Ecto neural progenitor cell (in vitro differentiated cells): ENCODE measurements at regions not wholly inside any gene's neighbourhood (a gene's known extent, or its start where the extent isn't known, plus 50 kb on each side); places are given as distances from the start of the nearest gene placed in this dataset.

Experiments used
- DNase-seq: peaks from one replicate; pipeline ENCODE4 v3.0.0-alpha.2; 2018; ENCODE audit warnings: low spot score

DNA sequence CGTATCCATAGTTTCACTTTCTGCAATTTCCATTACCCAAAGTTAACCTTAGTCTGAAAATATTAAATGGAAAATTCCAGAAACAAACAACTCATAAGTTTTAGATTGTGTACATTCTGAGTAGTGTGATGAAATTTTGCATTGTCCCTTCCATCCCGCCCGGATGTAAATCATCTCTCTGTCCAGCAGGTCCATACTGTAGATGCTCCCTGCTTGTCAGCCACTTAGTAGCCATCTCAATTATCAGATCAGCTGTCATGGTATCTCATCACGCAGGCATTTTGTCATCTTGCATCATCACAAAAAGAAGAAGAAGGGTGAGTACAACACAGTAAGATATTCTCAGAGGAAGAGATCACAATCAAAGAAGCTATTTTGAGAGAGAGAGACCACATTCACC, 185.0 kb upstream of the STK17B start:
- DNase-seq = no peak

DNA sequence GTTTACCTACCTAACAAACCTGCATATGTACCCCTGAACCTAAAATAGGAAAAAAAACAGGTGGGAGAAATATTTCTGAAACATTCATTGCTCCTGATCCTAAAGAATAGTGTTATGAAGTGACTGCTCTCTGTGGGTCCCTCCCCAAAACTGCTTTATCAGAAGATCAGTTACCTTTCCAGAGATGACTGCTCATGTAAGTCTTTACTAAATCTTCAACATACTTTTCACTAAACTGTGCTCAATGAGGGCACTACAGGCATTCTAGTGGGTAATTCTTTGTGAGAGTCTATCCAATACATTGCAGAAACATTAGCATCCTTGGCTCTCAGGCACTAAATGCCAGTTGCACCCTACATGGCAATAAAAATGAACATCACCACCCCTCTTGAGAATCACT, 189.3 kb upstream of the STK17B start:
- no peak for DNase-seq

DNA sequence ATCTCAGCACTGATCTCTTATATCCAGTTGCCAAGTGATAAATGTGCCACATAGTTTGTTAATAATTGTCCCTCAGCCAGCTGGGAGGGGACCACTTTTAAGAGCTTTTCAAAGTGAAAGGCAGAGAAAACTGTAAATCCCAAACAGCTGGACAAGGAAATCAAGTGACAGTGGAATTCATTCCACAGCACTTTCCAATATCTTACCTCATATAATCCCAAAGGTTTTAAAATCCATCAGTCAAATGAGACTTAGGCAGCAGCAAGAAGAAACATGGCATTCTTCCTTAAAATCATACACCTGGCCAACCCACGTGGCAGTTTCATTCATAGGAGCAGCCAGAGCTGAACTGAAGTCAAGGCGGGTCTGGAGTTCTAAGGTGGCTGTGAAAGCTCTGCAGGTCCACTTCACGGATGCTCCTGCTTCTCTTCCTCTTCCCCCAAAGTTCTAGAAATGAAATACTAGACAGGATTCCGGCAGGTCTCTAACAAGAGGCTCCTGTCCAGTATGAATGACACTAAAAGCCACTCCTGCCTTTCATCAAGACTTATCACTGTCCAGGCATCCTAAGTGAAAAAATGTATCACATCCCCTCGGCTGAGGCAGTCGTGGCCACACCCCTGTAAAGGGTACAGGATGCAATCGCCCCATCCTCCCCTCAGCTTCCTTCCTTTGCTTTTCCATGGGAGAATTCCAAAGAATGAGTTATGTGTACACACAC, 190.4 kb upstream of the STK17B start:
- no peak for DNase-seq

DNA sequence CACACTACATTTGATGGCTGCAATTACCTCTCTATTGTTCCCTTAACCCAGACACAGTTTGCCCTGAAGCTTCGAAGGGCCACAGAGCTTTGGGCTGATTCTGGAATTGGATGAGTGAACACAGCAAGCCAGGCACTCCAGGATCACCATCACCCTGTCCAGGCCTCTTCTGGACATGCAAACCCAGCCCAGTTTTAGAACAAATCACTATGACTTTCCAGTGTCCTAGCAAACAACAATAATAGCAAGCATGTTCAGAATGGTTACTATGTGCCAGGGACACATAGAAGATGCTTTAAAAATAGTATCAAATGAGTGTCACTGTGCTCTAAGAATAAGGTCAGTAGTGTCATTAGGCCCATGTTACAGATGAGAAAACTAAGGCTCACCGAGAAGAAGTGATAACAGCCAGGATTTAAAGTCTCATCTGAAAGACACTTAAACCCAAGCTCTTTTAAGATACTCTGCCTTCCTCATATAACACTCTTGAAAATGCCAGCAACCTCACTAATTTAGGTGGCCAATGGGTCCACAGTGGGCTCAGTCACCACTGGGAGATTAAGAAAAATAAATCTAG, 191.7 kb upstream of the STK17B start:
- DNase-seq = no peak

DNA sequence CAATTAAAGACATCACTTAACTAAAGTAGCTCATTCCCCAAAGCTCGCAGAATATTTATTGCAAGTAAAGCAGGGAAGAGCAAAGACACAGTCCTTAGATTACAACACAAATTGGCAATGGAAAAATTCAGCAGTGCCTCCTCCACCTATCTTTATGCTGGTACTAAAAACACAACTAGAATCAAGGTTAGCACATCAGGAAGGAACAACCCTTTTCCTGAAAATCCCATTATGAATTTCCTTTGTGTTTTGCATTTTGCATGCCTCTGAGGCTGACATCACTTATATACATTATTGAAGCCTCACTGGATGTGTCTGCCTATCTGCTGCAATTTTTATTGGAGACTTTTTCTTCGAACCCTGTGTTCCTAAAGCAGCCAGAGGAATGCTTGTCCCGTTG, 193.8 kb upstream of the STK17B start:
- no peak for DNase-seq

DNA sequence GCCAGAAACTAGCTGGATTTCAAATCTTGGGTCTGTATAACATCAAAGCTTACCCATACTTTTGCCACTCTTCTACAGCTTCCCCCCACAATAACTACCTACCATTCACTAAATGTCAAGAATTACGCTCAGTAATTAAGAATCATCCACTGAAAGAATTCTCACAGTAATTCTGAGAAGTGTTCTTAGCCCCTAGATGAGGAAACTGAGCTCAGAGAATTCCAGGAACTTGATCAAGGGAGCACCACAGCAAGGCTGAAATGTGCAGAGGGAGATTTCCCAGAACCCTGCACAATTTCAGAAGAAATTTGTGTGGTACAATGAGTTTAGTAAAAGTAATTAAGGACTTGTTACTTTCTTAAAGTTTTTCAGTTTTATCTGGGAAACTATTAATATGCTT, 194.5 kb upstream of the STK17B start:
- no peak for DNase-seq

DNA sequence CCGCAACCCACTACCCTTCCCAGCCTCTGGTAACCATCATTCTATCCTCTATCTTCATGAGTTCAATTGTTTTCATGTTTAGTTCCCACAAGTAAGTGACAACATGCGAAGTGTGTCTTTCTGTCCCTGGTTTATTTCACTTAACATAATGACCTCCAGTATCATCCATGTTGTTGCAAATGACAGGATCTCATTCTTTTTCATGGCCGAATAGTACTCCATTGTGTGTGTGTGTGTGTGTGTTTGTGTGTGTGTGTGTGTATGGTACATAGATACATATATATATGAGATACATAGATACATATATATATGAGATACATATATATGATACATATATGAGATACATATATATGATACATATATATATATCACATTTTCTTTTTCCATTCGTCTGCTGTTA, 196.3 kb upstream of the STK17B start:
- DNase-seq = no peak

DNA sequence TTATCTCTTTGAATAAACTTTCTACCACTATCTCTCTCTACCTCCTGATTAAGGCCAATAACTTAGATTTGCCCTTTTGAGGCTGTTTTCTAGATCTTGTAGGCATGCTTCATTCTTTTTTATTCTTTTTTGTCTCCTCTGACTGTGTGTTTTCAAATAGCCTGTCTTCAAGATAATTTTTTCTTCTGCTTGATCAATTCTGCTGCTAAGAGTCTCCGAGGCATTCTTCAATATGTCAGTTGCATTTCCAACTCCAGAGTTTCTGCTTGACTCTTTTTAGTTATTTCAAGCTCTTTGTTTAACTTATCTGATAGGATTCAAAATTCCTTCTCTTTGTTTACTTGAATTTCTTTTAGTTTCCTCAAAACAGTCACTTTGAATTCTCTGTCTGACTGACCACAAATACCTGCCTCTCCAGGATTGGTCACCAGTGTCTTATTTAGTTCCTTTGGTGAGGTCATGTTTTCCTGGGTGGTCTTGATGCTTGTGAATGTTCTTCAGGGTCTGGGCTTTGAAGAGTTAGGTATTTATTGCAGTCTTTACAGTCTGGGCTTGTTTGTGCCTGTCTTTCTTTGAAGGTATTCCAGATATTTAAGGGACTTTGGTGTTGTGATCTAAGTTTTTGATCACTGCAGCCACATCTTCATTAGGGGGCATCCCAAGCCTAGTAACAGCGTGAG, 197.3 kb upstream of the STK17B start:
- no peak for DNase-seq

DNA sequence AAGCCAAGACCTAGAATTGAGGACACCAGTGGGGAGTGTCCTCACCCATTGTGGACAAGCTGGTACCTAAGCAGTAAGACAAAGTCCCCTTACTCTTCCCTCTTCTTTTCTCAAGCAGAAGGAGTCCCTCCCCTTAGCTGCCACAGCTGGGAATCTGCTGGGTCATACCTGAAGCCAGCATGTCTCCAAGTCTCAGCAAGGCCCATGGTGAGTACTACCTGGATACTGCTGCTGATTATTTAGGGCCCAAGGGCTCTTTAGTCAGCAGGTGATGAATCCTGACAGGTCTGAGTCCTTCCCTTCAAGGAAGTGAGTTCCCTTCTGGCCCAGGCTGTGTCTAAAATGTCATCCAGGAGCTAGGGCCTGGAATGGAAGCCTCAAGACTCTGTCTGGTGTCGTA, 198.6 kb upstream of the STK17B start:
- DNase-seq = no peak

DNA sequence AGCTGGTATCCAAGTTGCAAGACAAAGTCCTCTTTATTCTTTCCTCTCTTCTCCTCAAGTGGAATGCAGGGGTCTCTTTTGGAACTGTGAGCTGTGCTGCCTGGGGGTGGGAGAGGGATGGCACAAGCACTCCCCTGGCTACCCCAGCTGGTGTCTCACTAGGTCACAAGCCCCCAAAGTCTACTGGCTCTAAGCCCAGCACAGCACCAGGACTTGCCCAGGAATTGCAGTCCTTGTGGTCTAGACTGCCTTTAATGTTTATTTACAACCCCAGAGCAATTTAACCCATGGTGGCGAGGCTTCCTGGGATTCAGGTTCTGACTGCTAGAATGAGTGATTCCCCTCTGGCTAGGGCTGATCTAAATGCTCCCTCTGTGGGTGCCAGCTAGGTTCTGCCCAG, 199.0 kb upstream of the STK17B start:
- no peak for DNase-seq

DNA sequence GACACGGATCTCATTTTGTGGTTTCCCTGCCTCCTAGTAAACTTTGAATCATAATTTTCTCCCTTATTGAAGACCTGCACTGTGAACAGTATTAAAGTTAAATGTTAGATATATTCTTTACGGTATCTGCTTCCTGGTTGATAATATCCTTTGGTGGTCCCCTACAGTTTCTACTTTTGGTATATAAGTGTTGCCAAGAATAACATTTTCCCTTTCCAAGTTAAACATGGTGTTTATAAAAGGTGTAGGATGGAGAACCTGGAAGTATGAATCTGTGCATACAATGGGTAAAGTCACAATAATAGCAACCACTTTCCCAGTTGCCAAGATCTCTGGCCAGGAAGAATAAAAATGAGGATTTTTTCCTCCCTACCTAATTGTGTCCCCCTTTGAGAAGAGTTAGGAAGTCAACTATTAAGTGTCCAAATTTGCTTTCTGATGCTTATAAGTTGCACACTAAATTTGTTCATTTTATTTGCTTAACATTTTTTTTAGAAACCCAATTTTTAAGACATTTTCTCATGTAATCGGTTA, 201.0 kb upstream of the STK17B start:
- no peak for DNase-seq

DNA sequence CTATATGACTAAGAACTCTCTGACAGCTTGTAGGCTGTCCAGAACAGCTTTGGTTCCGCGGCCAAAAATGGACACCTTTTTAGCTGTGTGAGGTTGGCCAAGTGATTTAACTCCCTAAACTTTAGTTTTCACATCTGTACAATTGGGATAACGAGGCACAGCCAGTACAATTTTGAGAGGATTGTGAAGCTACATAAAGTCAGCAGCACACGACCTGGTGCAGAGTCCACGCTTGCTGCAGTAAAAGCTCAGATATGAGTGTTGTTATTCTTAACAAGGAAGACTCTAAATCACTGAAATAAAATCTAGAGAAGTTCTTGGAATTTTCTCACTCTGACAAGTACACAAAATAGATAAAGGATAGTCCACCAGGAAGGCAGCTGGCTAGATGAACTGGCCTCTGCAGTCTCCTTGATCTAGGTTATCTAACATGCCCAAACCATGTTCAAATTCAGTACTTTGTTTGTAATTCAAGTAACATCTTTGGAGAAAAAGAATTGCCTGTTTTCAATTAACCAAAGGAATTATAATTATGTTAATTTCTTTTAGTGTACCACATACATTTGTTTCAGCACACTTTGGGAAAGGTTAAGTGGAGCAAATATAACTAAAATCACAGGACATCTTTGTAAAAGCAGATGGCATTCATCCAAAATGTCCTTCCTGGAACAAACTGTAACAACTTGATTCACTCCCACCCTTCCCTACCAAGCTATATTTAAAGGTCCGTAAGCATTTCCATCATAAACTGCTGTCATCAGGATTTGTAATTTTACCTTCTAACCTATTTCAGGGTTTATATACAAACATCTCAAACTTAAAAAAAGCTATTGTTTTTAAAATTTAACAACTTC, 201.7 kb upstream of the STK17B start:
- no peak for DNase-seq

DNA sequence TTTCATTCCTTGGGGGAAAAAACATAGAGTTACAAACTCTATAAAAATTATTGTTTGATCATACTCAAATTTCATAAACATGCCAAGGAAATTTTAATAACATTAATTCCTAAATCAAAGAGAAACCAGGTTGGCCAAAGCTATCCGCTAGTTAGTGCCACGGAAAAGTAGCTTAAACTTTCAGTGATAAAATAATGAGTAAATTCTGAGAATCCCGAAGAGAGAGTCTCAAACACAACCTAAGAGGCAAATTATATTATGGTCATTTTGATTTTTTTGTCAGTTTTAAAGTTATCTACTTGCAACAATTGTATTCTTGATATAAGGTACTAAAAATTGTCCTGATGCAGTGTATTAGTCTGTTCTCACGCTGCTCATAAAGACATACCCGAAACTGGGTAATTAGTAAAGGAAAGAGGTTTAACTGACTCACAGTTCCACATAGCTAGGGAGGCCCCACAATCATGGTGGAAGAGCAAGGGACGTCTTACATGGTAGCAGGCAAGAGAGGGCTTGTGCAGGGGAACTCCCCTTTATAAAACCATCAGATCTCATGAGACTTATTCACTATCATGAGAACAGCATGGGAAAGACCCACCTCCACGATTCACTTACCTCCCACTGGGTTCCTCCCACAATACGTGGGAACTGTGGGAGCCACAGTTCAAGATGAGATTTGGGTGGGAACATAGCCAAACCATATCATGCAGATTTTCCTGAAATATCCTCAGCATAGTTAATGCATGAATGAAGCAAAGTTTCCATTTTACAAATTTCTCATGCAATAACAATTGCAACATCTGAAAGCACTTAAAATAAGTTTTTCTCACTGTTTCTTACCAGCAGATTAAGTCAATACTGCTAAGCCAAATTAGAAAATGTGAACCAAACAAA, 205.9 kb upstream of the STK17B start:
- DNase-seq = no peak

DNA sequence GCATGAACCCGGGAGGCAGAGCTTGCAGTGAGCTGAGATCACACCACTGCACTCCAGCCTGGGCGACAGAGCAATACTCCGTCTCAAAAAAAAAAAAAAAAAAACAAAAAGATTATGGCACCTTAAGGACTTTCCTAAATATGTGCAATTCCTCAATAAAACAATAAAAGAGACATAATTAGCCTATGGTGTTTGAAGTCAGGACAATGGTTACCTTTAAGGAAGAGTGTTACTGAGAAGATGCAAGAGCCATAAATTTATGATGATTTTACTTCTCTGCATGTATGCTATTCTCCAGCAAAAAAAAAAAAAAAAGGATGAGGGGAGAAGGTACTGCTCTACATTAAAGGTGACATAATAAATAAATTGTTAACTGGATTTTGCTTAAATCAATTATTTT, 208.2 kb upstream of the STK17B start:
- no peak for DNase-seq

DNA sequence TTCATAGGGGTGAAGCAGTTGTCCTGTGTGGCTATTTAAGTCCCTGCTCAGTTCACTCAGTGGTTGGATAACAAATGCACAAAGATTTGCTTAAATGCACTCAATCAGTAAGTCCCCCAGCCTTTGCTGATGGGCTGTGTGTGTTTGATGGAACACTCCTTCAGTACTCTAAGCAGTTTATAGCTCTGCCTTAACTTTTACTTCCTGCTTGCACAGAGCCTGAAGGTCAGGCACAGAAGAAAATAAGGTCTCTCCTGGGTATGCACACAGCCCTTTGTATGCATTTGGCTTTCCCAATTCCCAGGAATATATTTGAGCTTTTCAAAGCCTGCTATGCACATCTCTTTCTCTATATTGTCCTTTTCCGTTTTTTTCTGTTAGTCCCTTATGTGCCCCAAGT, 208.7 kb upstream of the STK17B start:
- DNase-seq = no peak

DNA sequence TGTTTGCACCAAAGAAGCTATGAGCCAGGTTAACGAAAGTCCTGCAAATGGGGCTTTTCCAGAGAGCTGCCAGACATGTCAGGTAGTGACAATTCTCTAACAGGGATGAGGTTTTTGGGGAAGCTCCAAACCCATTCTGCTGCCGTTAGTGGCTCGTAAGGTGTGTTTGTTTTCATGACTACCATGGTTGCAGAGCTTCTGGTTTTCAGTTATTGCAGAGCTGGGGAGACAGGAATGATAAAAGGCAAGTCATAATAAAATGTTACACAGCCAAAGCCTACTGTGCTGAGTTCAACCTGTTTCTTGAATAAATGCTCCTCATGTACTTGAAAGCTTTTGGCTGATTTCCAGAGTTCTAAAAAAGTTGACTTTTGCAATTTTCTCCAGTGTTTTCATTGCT, 209.2 kb upstream of the STK17B start:
- DNase-seq = no peak

DNA sequence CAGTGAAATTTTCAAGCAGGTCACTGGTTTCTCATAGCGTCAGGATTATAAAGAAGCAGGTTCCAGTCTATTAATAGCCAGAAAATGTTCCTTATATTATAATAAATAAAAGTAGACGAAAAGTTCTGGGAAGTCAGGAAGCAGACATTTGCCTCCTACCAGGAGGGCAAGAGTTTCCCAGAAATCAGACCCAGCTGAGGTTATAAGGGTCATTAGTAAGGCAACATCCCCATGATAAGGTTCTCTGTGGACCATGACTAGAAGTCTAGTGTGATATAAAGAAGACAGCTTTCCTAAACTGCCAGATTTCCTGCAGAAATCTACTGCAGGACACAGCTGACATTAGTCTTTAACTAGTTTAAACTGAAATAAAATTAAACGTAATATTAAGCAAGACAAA, 210.1 kb upstream of the STK17B start:
- no peak for DNase-seq

DNA sequence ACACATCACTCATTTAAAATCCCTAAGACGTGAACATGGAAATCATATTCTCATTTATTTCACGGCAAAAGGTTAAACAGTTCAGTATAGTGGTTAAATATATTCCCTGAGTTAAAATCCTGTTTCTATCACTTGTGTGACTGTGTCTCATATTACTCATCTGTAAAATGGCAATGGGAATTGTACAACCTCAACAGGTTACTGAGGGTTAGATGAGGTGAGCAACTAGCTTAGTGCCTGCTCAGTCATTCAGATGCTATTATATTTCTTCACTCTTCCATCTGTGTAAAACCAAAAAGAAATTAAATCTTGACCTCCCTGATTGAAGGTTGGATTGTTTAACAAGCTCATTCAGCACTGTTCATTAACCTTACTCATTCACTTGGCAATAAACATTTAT, 212.4 kb upstream of the STK17B start:
- DNase-seq = no peak

DNA sequence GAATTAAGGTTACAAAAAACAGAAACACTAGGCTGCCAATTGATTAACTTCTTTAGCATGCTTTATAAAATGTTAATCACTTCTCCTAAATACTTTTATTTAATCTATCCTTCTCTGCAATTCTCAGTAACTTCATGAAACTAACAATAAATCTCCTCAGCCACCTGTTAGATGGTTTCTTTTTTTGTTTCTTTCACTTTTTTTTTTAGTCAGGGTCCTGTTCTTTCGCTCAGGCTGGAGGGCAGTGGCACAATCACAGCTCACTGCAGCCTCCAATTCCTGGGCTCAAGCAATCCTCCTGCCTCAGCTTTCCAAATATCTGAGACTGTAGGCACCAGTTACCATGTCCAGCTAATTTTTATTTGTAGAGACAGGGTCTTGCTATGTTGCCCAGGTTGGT, 213.4 kb upstream of the STK17B start:
- DNase-seq = no peak

DNA sequence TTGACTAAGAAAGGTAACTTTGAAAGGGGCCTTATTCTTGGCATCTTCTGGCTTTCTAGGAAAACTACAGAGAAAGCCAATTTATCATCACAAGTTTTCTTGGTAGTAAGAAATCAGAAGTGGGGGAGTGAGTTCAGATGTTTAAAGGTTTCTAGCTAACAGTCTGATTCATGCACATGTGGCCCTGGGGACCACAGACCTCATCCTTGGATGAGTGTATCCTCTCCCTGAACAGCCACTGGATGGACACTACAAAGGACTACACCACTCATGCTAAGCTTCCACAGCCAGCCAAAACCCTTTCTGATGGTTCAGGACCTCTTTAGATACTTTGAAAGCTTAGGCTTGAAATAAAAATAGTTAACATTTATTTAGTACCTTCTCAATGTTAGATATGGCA, 218.3 kb upstream of the STK17B start:
- no peak for DNase-seq
